Retinal pigment epithelial cell (primary cell): ENCODE measurements at regions not wholly inside any gene's neighbourhood (a gene's known extent, or its start where the extent isn't known, plus 50 kb on each side); places are given as distances from the start of the nearest gene placed in this dataset.
"Not testable (repeated sequence)": the region's sequence is repeated elsewhere in the genome, so short reads cannot be mapped to it uniquely, and the experiment has no call there.

Experiments
- DNase-seq: peaks from one replicate; pipeline ENCODE4 v3.0.0-alpha.2; 2010; ENCODE audit warnings: low read depth
- H3K4me3 ChIP-seq: 2 replicates; pipeline ENCODE4 v1.5.1; 2011; ENCODE audit warnings: mild to moderate bottlenecking, low read length, control low read depth, moderate library complexity
- CTCF ChIP-seq: conservative IDR thresholded peaks from 2 replicates; pipeline ENCODE4 v1.5.1; 2011; ENCODE audit warnings: low read depth, low read length, control low read depth, inconsistent platforms

DNA sequence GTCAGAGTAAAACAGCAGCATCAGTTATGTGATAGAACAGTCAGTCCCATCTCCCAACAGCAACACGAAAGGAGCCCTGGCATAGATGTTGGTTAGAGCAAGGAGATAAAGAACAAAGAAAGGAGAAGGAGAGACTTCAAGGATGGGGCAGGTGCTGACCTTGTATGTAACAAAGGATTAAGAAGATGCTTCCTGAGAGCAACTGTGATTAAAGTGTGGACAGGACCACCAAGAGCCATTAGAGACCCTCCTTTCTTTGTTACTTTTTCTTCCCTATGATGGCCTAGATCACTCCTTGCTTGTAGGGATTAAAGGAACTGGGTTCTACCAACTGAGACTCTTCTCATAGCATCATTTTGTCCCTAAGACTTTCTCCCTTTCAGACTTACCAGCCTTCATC, 75.2 kb upstream of the GPR6 start:
- no peak overlapping the region for H3K4me3 ChIP-seq
- no peak for DNase-seq
- no peak for TF ChIP-seq CTCF

GRCh38 chr6:109910571-109910970, 67.5 kb upstream of the GPR6 start:
- no peak overlapping the region for H3K4me3 ChIP-seq
- no peak for TF ChIP-seq CTCF
- DNase-seq: no peak

DNA sequence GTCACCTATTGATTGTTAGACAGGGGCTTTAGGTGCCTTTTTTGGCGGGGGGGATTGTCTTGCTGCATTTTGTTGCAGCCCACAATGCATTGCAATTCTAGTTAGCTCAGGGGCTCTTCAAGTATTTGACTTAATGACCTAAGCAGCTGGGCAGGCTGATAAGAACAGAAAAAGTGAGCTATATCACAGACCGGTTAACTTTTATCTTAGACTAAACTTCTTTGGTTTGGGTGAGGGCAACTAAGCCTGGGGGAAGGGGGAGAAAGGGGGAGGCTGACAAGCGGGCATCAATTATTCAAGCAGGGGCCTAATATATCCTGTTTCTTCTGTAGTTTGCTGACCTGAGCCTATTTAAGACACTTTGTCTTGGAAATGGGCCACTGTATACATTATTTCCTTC, 66.0 kb upstream of the GPR6 start:
- DNase-seq: no peak
- TF ChIP-seq CTCF: no peak
- no peak overlapping the region for H3K4me3 ChIP-seq

- TF ChIP-seq CTCF: no peak
- H3K4me3 ChIP-seq: no peak overlapping the region
- no peak for DNase-seq
These were observed 65.2 kb upstream of the GPR6 start for GRCh38 chr6:109912952-109913351.

GRCh38 chr6:109915748-109916147, 62.4 kb upstream of the GPR6 start:
- DNase-seq: not testable (repeated sequence)

DNA sequence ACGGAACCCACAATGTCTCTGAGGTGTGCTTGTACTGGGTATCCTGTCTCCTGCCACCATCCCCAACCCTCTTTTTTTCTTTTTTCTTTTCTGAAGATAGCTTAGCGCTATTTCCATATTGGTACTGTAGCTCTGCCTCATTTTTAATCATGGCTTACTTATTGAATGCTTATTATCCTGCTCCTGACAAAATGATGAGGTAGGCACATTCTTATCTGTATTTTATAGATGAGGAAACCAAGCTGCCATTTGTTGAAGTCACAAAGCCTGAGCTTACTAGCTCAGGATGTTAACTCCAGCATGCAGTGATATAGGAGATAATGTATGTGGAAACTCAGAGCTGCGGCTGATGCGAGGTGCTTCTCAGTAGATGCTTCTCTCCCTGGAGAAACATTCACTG, 61.4 kb upstream of the GPR6 start:
- DNase-seq: no peak
- no peak overlapping the region for H3K4me3 ChIP-seq
- no peak for TF ChIP-seq CTCF

More at GRCh38 chr6:109915748-109916147, 62.4 kb upstream of the GPR6 start:
- H3K4me3 ChIP-seq: not testable (repeated sequence)

GRCh38 chr6:109918227-109918626, 59.9 kb upstream of the GPR6 start:
- H3K4me3 ChIP-seq: no peak overlapping the region
- TF ChIP-seq CTCF: no peak
- DNase-seq: no peak

GRCh38 chr6:109920911-109921310, 57.2 kb upstream of the GPR6 start:
- no peak for DNase-seq
- H3K4me3 ChIP-seq: no peak overlapping the region
- no peak for TF ChIP-seq CTCF
